ENCODE measurements at regions not wholly inside any gene's neighbourhood (a gene's known extent, or its start where the extent isn't known, plus 50 kb on each side); places are given as distances from the start of the nearest gene placed in this dataset.

DNA sequence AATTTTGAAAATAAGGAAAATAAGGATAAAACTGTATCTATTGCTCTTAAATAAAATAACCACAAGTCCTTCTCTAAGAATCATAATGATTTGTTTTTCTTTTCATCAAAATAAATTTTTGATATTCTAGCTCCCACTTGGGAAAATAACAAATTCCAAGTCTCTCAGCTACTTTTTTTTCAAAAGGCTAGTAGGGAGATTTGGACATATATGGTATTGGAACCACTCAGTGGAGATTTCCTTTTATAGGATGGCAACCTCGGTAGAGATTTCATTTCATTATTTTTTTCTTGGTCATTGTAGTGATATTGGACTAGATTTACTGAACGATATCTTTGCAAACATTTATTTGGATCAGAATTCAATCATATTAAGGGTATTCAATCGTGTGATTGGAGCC, 69.5 kb upstream of the PRKG1 start:
- TF ChIP-seq, protein P1, sequence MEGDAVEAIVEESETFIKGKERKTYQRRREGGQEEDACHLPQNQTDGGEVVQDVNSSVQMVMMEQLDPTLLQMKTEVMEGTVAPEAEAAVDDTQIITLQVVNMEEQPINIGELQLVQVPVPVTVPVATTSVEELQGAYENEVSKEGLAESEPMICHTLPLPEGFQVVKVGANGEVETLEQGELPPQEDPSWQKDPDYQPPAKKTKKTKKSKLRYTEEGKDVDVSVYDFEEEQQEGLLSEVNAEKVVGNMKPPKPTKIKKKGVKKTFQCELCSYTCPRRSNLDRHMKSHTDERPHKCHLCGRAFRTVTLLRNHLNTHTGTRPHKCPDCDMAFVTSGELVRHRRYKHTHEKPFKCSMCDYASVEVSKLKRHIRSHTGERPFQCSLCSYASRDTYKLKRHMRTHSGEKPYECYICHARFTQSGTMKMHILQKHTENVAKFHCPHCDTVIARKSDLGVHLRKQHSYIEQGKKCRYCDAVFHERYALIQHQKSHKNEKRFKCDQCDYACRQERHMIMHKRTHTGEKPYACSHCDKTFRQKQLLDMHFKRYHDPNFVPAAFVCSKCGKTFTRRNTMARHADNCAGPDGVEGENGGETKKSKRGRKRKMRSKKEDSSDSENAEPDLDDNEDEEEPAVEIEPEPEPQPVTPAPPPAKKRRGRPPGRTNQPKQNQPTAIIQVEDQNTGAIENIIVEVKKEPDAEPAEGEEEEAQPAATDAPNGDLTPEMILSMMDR (IDR thresholded peaks at IDR 0.05; ENCODE audit: insufficient read depth, low read length, poor library complexity, severe bottlenecking): no peak
- TF ChIP-seq EZH2phosphoT487 (conservative IDR thresholded peaks at IDR 0.05; ENCODE audit: low read length): no peak

All from SU-DHL-6 (cell line).